Testis (tissue), 2 donors: ENCODE measurements at regions not wholly inside any gene's neighbourhood (a gene's known extent, or its start where the extent isn't known, plus 50 kb on each side); places are given as distances from the start of the nearest gene placed in this dataset.

Experiments used
- POLR2A ChIP-seq: fragments of 450-650 bp; IDR thresholded peaks from one replicate; pipeline ENCODE4 v1.6.1; 2017; ENCODE audit warnings: antibody characterized with exemption, mild to moderate bottlenecking, moderate library complexity
- TF ChIP-seq, protein P1 (sequence below), 3 experiments: fragments of 450-650 bp in 2 of 3; fragments of 200-600 bp in 1 of 3; sonication (generic) in 1 of 3; IDR thresholded peaks; one replicate each; pipeline ENCODE4 v1.5.1; 2016 to 2019; ENCODE audit warnings: antibody characterized with exemption in 3 of 3, mild to moderate bottlenecking in 2 of 3, moderate library complexity in 1 of 3

DNA sequence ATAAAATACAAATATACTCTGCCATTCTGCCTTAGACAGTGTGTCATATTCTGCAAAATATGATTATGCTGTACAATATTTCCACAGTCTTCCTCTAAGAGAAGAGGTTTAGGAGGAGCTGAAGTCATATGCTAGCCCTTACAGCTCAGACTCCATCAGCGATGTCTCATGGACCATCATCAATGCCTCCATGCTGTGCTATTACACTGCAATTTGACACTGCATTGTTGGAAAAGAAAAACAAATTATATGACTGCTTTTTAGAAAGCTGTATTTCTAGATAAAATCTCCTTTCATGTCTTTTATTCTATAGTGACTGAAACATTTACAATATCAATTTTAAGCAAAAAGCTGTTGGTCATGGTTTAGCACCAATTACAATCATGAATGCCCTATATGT is 1089.4 kb upstream of the MIR17HG start:
- TF ChIP-seq, protein P1, sequence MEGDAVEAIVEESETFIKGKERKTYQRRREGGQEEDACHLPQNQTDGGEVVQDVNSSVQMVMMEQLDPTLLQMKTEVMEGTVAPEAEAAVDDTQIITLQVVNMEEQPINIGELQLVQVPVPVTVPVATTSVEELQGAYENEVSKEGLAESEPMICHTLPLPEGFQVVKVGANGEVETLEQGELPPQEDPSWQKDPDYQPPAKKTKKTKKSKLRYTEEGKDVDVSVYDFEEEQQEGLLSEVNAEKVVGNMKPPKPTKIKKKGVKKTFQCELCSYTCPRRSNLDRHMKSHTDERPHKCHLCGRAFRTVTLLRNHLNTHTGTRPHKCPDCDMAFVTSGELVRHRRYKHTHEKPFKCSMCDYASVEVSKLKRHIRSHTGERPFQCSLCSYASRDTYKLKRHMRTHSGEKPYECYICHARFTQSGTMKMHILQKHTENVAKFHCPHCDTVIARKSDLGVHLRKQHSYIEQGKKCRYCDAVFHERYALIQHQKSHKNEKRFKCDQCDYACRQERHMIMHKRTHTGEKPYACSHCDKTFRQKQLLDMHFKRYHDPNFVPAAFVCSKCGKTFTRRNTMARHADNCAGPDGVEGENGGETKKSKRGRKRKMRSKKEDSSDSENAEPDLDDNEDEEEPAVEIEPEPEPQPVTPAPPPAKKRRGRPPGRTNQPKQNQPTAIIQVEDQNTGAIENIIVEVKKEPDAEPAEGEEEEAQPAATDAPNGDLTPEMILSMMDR (IDR thresholded peaks at IDR 0.05): no peak
- no peak for TF ChIP-seq POLR2A
